ENCODE measurements at regions not wholly inside any gene's neighbourhood (a gene's known extent, or its start where the extent isn't known, plus 50 kb on each side); places are given as distances from the start of the nearest gene placed in this dataset.
A peak's percentile ranks its signal among the peaks of the same experiment; 100 is the strongest.

DNA sequence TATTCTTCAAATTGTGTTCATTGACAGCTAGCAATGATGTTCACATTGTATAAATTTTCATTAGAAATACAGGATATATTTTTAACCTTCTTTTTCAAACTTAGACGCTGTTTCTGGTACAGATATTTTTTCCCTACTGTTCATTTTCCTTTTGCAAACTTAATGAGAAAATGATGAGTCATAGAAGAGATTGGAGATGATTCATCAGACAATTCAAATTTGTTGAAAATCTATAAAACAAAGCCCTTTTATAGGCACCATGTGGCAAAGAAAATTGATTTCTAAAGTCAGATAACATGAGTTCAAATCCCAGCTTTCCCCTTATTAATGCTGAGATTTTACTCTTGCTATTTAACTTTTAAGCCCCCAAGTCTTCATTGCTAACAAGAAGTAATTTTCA, 728.8 kb upstream of the DDX18 start:
- no peak for DNase-seq

GRCh38 chr2:117086174-117086942, 728.1 kb upstream of the DDX18 start:
- DNase-seq, result no peak

GRCh38 chr2:117086943-117087250, 727.6 kb upstream of the DDX18 start:
- DNase-seq, result no peak

DNA sequence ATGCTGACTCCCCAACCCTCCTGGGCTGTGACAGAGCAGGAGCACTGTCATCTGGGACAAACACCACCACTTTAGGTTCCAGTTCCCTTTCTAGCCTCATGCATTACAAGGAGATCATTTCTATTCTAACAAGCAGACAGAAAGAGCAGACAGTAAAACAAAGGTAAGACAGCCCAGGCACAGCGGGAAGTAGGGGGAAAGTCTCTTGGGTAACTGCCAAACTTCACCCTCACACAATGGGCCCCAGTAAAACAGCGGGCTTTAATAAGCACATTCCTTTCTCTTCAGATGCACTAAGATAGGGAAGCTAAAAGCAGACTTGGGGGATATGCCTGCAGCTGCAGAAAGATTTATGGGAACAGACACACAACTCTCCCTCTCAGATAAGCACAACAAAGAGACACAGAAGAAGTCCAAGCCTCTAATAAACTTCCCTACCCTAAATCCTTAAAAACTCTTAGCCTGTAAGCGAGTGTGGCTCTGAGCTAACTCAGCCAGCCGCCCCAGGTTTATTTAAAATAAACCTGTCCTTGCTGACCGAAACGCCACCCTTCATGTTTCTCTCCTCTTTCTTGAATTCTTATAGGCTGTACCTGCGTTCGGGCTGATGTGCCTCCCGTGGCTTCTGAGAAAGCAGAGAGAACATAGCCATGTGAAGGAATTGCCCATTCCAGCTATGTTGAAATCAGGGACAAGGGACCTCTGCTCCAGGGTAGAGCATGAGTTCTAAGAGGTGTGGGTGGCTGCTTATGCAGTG, 726.8 kb upstream of the DDX18 start:
- no peak for DNase-seq

GRCh38 chr2:117091041-117091837, 723.3 kb upstream of the DDX18 start:
- DNase-seq, result no peak

GRCh38 chr2:117101613-117102012, 712.9 kb upstream of the DDX18 start:
- DNase-seq, result no peak

- no peak for DNase-seq
Measured at GRCh38 chr2:117108741-117109267, 705.7 kb upstream of the DDX18 start.

- DNase-seq, result no peak
Measured at GRCh38 chr2:117118994-117119393, 695.5 kb upstream of the DDX18 start.

DNA sequence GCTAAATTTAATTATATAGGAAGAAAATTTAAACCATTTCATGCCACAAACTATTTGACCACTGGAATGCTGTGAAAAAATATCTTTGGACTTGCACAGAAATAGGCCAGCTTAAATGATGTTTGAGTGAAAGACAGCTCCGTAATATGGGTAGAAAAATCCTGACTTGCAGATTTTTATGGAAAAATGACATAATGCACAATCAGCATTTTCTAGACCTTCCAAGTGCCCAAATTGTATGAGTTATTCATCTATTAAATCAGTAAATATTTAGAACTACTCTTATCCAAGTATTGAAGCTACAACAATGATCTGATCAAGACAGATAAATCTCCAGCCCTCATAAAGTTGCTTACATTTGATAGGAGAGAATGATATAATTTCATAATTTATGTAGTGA, 691.1 kb upstream of the DDX18 start:
- DNase-seq, result no peak

DNA sequence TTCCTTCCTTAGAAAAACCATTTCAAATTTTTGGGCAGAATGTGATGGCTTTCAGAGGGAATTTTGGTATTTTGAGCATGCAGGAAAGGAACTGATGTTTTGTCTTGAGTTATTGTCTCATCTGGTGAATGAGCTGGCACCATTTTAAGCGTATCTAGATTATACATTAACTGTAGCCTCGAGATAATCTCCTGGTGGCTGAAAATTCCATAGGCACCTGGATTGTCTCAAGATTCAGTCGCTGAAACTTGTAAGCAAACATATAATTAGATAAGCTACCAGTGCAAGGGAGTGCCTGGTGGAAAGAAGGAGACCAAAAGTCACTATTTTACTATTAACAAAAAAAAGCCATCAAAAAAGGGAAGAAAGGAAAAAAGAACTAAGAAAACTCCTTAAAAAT, 687.8 kb upstream of the DDX18 start:
- DNase-seq, result no peak

- DNase-seq, result no peak
Measured at GRCh38 chr2:117127680-117128079, 686.8 kb upstream of the DDX18 start.

DNA sequence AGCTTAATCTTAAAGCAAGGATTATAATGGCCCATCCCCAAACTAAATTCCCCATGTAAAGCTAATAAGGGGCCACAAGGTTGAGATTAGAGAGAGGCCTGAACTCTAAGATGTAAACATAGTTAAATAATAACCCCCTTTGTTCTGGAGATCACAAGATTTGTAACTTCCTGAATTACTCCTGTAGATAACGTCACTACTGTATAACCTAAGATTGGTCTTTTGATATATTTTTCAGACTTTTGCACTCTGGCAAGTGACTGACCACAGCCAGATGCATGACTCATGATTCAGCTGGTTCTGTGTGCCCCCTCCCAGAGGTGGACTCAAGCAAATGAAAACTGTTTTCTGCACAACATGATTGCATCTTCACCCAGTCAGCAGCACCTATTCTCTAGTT, 686.0 kb upstream of the DDX18 start:
- DNase-seq, result no peak

- DNase-seq, result no peak
Measured at GRCh38 chr2:117137371-117137770, 677.1 kb upstream of the DDX18 start.

DNA sequence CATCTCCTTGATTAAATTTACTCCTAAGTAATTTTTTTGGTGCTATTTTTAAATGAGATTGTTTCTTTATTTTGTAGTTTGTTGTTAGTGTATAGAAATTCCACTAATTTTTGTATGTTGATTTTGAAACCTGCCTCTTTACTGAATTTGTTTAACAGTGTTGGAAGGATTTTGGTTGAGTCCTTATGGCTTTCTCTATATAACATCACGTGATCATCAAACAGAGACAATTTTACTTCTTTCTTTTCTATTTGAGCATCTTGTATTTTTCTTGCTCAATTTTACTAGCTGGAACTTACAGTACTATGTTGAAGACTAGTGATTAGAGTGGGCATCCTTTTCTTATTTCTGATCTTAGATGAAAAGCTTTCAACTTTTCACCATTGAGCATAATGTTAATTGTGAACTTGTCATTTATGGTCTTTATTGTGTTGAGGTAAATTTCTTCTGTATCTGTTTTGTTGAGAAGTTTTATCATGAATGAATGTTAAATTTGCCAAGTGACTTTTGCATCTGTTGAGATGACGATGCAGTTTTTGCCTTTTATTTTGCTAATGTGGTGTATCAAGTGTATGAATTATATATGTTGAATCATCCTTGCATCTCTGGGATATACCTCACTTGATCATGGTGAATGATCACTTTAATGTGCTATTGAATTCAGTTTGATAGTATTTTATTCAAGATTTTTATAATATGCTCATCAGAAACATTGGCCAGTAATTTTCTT, 645.3 kb upstream of the DDX18 start:
- no peak for DNase-seq

- DNase-seq, result no peak
Measured at GRCh38 chr2:117170897-117171296, 643.6 kb upstream of the DDX18 start.

DNA sequence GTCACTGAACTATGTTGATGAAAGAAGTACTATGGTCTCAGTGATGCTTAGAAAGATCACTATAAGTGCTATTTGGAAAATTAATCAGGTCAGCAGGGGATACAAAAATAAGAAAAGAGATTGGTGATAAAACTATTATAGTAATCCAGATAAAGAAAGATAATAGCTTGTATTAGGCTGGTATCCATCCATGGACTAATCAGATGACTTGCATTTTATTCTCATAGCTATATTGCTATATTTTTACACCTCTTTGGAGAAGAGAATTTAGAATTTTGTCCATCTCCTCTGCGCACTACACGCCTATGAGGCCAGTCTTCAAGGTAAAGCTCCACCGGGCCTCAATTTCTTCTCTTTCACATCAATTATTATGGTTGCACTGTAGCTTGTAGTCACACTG, 635.1 kb upstream of the DDX18 start:
- no peak for DNase-seq

GRCh38 chr2:117190856-117191559, 623.5 kb upstream of the DDX18 start:
- DNase-seq, result no peak

DNA sequence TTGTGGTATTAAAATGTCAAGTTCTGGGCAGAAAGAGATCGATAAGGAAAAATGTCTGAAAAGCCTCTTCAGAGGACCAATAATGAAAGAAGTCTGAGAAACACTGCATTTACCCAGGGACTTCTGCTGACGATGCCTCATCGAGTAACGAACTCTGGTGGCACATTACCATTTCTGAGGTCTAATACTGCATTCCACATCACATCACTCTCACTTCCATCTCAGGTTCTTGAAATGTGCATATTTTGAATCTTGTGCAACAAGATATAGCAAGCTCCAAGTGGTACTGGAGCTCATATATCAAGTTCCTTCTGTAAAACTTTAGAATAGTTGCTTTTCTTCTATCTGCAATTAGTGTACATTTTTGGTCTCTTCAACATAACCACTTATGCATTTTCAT, 619.1 kb upstream of the DDX18 start:
- no peak for DNase-seq

- DNase-seq, result peak; percentile 25 to 41
Measured at GRCh38 chr2:117199511-117199910, 615.0 kb upstream of the DDX18 start.

DNA sequence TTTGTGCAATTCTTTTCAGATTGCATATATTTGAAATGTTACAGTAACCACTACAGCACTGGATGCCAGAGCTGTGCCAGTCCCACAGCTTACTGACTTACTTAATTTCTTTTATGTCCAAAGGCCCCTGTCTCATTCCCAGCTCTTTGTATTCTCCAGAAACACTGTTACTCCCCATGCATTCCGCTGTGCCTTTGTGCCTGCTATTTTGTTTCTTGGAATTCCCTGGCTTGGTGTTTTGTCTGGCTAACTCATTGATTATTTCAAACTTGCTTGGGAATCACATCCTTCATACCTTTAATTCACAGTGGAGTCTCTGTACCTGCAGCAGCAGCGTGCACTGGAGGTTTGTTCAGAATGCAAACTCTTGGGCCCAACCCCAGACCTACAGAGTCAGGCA, 601.9 kb upstream of the DDX18 start:
- DNase-seq, result no peak

DNA sequence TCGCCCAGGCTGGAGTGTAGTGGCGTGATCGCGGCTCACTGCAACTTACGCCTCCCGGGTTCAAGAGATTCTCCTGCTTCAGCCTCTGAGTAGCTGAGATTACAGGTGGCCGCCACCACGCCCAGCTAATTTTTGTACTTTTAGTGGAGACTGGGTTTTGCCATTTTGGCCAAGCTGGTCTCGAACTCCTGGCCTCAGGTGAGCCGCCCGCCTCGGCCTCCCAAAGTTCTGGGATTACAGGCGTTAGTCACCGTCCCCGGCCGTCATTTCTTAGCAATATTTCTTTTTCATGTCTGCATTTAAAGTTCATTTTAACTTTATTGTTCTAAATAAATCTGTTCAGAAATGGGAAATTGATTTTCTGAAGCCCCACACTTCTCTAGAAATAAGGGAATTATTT, 597.3 kb upstream of the DDX18 start:
- DNase-seq, result no peak

DNA sequence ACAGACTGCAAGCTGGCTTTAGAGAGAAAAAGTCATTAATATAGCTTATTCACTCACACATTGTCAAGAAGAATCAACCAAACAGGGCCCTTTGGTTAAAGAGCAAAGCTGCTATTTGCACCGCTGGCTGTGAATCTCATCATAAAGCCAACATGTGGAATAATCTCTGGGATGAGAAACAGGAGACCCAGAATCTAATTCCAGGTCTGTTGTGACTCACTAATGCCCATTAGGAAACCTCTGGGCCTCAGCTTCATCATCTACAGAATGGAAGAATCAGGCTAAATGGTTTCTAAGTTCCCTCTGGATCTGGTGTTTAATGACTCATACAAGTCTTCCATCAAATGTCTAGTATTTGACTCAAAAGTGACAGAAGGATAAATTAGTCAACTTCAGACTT, 591.7 kb upstream of the DDX18 start:
- no peak for DNase-seq

Measured in Kasumi-1 (cell line).